Brain microvascular endothelial cell (primary cell): ENCODE measurements at regions not wholly inside any gene's neighbourhood (a gene's known extent, or its start where the extent isn't known, plus 50 kb on each side); places are given as distances from the start of the nearest gene placed in this dataset.

Experiments
- DNase-seq: peaks from one replicate; pipeline ENCODE4 v3.0.0-alpha.2; 2020
- H3K27ac ChIP-seq: fragments of 250-450 bp; sonication (Bioruptor Pico); 2 replicates; pipeline ENCODE4 v1.5.1; 2020; ENCODE audit warnings: mild to moderate bottlenecking, moderate library complexity
- H3K27me3 ChIP-seq: fragments of 250-450 bp; sonication (Bioruptor Pico); replicated peaks from 2 replicates; pipeline ENCODE4 v1.5.1; 2020; ENCODE audit warnings: mild to moderate bottlenecking
- H3K36me3 ChIP-seq: fragments of 250-450 bp; sonication (Bioruptor Pico); replicated peaks from 2 replicates; pipeline ENCODE4 v1.5.1; 2020; ENCODE audit warnings: mild to moderate bottlenecking
- H3K4me3 ChIP-seq: 2 replicates; pipeline ENCODE4 v1.5.1; 2011; ENCODE audit warnings: low read depth, mild to moderate bottlenecking, control low read depth, low read length, moderate library complexity
- in situ Hi-C: cut with HindIII; loops from 2 replicates; pipeline ENCODE4 v1.10.0; 2017; ENCODE audit warnings: low sequenced_read_pairs, low pct_ligation_motif_present
- TF ChIP-seq, protein P1 (sequence below): IDR thresholded peaks from 2 replicates; pipeline ENCODE4 v1.5.1; 2011; ENCODE audit warnings: low read depth, mild to moderate bottlenecking, moderate library complexity, low read length, control low read depth, inconsistent platforms; ENCODE audit errors: missing control alignments

GRCh38 chr18:28858248-28858647 lies 681.3 kb upstream of the CDH2 start:
- Histone ChIP-seq H3K27me3 (no peaks in the 10 kb centered on the region), H3K27ac (no peak overlapping the region), H3K36me3 (no peaks in the 10 kb centered on the region), H3K4me3 (no peak overlapping the region)
- in situ Hi-C loops = no loop called here
- TF ChIP-seq, protein P1, sequence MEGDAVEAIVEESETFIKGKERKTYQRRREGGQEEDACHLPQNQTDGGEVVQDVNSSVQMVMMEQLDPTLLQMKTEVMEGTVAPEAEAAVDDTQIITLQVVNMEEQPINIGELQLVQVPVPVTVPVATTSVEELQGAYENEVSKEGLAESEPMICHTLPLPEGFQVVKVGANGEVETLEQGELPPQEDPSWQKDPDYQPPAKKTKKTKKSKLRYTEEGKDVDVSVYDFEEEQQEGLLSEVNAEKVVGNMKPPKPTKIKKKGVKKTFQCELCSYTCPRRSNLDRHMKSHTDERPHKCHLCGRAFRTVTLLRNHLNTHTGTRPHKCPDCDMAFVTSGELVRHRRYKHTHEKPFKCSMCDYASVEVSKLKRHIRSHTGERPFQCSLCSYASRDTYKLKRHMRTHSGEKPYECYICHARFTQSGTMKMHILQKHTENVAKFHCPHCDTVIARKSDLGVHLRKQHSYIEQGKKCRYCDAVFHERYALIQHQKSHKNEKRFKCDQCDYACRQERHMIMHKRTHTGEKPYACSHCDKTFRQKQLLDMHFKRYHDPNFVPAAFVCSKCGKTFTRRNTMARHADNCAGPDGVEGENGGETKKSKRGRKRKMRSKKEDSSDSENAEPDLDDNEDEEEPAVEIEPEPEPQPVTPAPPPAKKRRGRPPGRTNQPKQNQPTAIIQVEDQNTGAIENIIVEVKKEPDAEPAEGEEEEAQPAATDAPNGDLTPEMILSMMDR = no peak
- no peak for DNase-seq

GRCh38 chr18:28855989-28856388 lies 679.1 kb upstream of the CDH2 start:
- in situ Hi-C loops = no loop called here
- no peak for DNase-seq
- TF ChIP-seq, protein P1 = no peak
- no peaks in the 10 kb centered on the region for H3K36me3 ChIP-seq
- H3K4me3 ChIP-seq = no peak overlapping the region
- no peak overlapping the region for H3K27ac ChIP-seq
- no peaks in the 10 kb centered on the region for H3K27me3 ChIP-seq

- DNase-seq = peak; percentile 0
- TF ChIP-seq, protein P1 = no peak
- in situ Hi-C loops = no loop called here
Observed at GRCh38 chr18:28855524-28855923, 678.6 kb upstream of the CDH2 start.

GRCh38 chr18:28854964-28855363 lies 678.0 kb upstream of the CDH2 start:
- Histone ChIP-seq H3K4me3 (no peak overlapping the region), H3K36me3 (no peaks in the 10 kb centered on the region), H3K27ac (no peak overlapping the region), H3K27me3 (no peaks in the 10 kb centered on the region)
- no peak for DNase-seq
- in situ Hi-C loops = no loop called here
- TF ChIP-seq, protein P1 = no peak

More at GRCh38 chr18:28855524-28855923, 678.6 kb upstream of the CDH2 start:
- no peak overlapping the region for H3K27ac ChIP-seq
- H3K36me3 ChIP-seq = no peaks in the 10 kb centered on the region
- H3K4me3 ChIP-seq = no peak overlapping the region
- H3K27me3 ChIP-seq = no peaks in the 10 kb centered on the region

DNA sequence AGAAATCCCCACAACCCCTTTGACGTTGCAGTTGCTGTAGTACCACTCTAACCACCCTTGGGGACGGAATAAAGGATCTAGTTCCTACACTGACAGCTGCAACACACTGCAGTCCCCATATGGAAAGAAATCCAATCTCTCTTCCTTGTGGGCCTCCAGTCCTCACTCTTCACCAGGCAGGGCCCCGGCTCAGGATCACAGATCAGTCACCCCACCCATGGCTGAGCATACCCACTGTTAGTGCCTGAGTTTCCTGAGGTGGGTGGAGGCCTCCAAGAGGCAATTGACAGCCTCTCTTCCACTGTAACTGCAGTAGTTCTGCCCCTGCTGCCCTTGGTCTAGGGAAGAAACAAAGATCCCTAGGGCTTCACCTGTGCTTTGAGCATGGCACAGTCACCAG lies 670.0 kb upstream of the CDH2 start:
- in situ Hi-C loops = no loop called here
- no peaks in the 10 kb centered on the region for H3K36me3 ChIP-seq
- H3K27me3 ChIP-seq = no peaks in the 10 kb centered on the region
- H3K4me3 ChIP-seq = no peak overlapping the region
- TF ChIP-seq, protein P1 = no peak
- DNase-seq = no peak
- no peak overlapping the region for H3K27ac ChIP-seq

GRCh38 chr18:28837100-28837499 lies 660.2 kb upstream of the CDH2 start:
- H3K27me3 ChIP-seq = no peaks in the 10 kb centered on the region
- H3K27ac ChIP-seq = no peak overlapping the region
- DNase-seq = no peak
- in situ Hi-C loops = no loop called here
- H3K36me3 ChIP-seq = no peaks in the 10 kb centered on the region
- H3K4me3 ChIP-seq = no peak overlapping the region
- TF ChIP-seq, protein P1 = no peak
